ENCODE measurements at regions not wholly inside any gene's neighbourhood (a gene's known extent, or its start where the extent isn't known, plus 50 kb on each side); places are given as distances from the start of the nearest gene placed in this dataset.

DNA sequence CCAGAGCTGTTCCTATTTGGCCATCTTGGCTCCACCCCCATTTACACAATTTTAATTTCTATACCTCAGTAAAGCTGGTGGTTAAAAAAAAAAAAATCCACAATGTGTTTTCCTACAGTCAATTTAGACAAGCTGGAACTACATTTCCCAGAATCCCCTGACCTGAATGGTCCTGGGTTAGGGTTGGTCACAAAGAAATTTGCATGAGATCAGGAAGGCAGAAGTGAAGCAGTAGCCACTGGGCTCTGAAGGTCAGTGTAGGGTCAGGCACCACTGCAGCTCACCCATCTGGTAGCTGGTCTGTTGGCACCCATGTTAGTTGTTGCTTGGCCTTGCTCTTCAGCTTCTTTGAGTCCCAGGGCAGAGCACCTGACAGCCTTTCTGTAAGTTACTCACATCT, 210.7 kb upstream of the API5 start:
- H3K27me3 ChIP-seq: no peaks in the 10 kb centered on the region
- intact Hi-C loops (cut with DNase I): no loop called here

DNA sequence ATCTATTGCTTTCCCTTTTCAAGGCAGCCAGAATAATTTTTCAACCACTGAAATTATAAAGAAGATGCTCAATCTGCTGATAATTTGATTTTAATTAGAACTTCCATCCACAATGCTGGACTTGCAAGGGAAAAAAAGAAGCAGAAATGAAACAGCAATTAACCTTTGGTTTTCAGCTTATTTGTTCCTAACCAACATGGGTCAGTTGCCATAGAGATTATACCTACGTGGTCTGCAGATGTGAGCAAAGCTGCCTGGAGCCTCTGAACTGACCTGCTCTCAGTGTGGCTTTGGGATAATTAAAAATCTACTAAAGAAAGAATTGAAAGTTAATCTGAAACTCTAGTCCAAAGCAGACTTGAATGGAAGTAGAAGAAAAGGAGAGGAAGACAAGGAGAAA, 195.7 kb upstream of the API5 start:
- Histone ChIP-seq H3K4me3 (no peak overlapping the region), H3K27ac (no peak overlapping the region), H3K36me3 (replicated peaks in 1 of 2; ENCODE audit: insufficient read depth in 1 of 2, low read depth in 2 of 2) (no peaks in the 10 kb centered on the region), H3K27me3 (no peaks in the 10 kb centered on the region), H3K9me3 (no peaks in the 10 kb centered on the region), H3K4me1 (no peaks in the 10 kb centered on the region)
- DNase-seq (no peak), ATAC-seq (no peak)
- intact Hi-C loops (cut with DNase I): no loop called here
- 4 to 19% methylated on average over 1 of the region's 1 CpG for WGBS, 2 donors
- TF ChIP-seq POLR2A (IDR thresholded peaks at IDR 0.05): no peak
- TF ChIP-seq, protein P1, sequence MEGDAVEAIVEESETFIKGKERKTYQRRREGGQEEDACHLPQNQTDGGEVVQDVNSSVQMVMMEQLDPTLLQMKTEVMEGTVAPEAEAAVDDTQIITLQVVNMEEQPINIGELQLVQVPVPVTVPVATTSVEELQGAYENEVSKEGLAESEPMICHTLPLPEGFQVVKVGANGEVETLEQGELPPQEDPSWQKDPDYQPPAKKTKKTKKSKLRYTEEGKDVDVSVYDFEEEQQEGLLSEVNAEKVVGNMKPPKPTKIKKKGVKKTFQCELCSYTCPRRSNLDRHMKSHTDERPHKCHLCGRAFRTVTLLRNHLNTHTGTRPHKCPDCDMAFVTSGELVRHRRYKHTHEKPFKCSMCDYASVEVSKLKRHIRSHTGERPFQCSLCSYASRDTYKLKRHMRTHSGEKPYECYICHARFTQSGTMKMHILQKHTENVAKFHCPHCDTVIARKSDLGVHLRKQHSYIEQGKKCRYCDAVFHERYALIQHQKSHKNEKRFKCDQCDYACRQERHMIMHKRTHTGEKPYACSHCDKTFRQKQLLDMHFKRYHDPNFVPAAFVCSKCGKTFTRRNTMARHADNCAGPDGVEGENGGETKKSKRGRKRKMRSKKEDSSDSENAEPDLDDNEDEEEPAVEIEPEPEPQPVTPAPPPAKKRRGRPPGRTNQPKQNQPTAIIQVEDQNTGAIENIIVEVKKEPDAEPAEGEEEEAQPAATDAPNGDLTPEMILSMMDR (IDR thresholded peaks at IDR 0.05): no peak

More for the DNA sequence above, 210.7 kb upstream of the API5 start:
- H3K36me3 ChIP-seq (replicated peaks in 1 of 2; ENCODE audit: insufficient read depth in 1 of 2, low read depth in 2 of 2): no peaks in the 10 kb centered on the region
- H3K27ac ChIP-seq: no peak overlapping the region
- no peaks in the 10 kb centered on the region for H3K4me1 ChIP-seq
- TF ChIP-seq, protein P1 (IDR thresholded peaks at IDR 0.05): no peak
- no peak for TF ChIP-seq POLR2A (IDR thresholded peaks at IDR 0.05)
- DNase-seq: no peak
- no peak overlapping the region for H3K4me3 ChIP-seq
- no peak for ATAC-seq
- H3K9me3 ChIP-seq: no peaks in the 10 kb centered on the region

DNA sequence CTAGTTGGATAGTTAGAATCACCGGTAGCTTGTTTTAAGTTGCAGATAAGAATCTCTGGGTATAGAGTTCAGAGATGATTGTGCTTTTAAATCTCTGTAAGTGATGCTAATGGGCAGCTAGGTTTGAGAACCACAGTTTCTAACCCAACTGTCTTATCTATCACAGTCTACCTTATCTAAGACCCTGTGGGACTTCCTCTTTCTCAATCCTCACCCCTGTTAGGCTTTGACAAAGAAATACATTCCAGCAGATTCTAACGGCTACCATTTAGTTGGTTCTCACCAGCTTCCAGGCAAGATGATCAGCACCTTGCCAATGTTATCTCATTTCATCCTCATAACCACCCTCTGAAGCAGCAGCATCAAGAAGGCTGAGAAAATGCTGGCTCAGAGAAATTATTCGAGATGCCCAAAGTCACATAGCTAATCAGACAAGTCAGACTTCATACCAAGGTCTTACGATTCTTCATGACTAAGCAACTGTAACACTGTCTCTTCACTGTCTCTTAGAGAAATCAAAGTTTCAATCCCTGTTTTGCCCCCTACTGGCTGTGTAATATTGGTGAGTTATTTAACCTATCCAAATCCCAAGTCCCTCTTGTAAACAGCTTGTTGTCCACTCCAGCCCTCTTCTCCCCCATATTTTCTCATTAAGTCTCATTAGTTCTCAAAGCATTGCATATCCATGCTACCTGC, 192.4 kb upstream of the API5 start:
- no peaks in the 10 kb centered on the region for H3K9me3 ChIP-seq
- WGBS, 2 donors: 46 to 47% methylated on average over 4 of the region's 4 CpGs
- DNase-seq (no peak), ATAC-seq (no peak)
- TF ChIP-seq POLR2A (IDR thresholded peaks at IDR 0.05): no peak
- TF ChIP-seq, protein P1 (IDR thresholded peaks at IDR 0.05): no peak
- no peaks in the 10 kb centered on the region for H3K4me1 ChIP-seq
- intact Hi-C loops (cut with DNase I): no loop called here
- no peak overlapping the region for H3K27ac ChIP-seq
- no peaks in the 10 kb centered on the region for H3K27me3 ChIP-seq
- no peaks in the 10 kb centered on the region for H3K36me3 ChIP-seq (replicated peaks in 1 of 2; ENCODE audit: insufficient read depth in 1 of 2, low read depth in 2 of 2)
- H3K4me3 ChIP-seq: no peak overlapping the region

DNA sequence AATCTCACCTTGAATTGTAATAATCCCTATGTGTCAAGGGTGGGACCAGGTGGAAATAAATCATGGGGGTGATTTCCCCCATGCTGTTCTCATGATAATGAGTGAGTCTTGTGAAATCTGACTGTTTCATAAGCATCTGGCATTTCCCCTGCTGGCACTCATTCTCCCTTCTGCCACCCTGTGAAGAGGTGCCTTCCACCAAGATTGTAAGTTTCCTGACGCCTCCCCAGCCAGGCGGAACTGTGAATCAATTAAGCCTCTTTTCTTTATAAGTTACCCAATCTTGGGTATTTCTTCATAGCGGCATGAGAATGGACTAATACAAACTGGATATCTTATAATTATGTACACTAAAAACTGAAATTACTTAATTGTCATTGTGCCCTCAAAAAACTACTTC, 189.2 kb upstream of the API5 start:
- 53 to 62% methylated on average over 3 of the region's 3 CpGs for WGBS, 2 donors
- intact Hi-C loops (cut with DNase I): no loop called here

More for the DNA sequence above, 189.2 kb upstream of the API5 start:
- TF ChIP-seq POLR2A (IDR thresholded peaks at IDR 0.05): no peak
- TF ChIP-seq, protein P1 (IDR thresholded peaks at IDR 0.05): no peak
- no peaks in the 10 kb centered on the region for H3K27me3 ChIP-seq
- DNase-seq (no peak), ATAC-seq (no peak)
- no peak overlapping the region for H3K4me3 ChIP-seq
- H3K4me1 ChIP-seq: no peaks in the 10 kb centered on the region
- H3K9me3 ChIP-seq: no peaks in the 10 kb centered on the region
- no peak overlapping the region for H3K27ac ChIP-seq
- H3K36me3 ChIP-seq (replicated peaks in 1 of 2; ENCODE audit: insufficient read depth in 1 of 2, low read depth in 2 of 2): no peaks in the 10 kb centered on the region
